ENCODE measurements at regions not wholly inside any gene's neighbourhood (a gene's known extent, or its start where the extent isn't known, plus 50 kb on each side); places are given as distances from the start of the nearest gene placed in this dataset.

- TF ChIP-seq CTCF (IDR thresholded peaks at IDR 0.05; ENCODE audit: borderline replicate concordance, extremely low read depth, low read length, poor library complexity, severe bottlenecking) (no peak), EZH2 (IDR thresholded peaks at IDR 0.05; ENCODE audit: borderline replicate concordance, low read depth, low read length, severe bottlenecking) (no peak)
These were observed 655.7 kb downstream of the METTL15 start for GRCh38 chr11:28763876-28764275.

All from DND-41 (cell line).